Body of pancreas (tissue), 4 donors: ENCODE measurements at regions not wholly inside any gene's neighbourhood (a gene's known extent, or its start where the extent isn't known, plus 50 kb on each side); places are given as distances from the start of the nearest gene placed in this dataset.

Source experiments
- ATAC-seq: fragments of 150-250 bp; one replicate; pipeline ENCODE4 v1.9.1; 2016
- DNase-seq, 4 donors: peaks; one replicate each; pipeline ENCODE4 v3.0.0-alpha.2; 2019
- H3K27ac ChIP-seq, 4 donors: fragments of 200-600 bp; sonication (generic); 1 replicate in 3 of 4; 2 replicates in 1 of 4; pipeline versions ENCODE4 v1.5.1 to v1.6.1; 2016 to 2019; ENCODE audit warnings: mild to moderate bottlenecking in 1 of 4, mixed read lengths in 1 of 4, moderate library complexity in 1 of 4
- H3K27me3 ChIP-seq, 2 donors: fragments of 200-600 bp; sonication (generic); one replicate each; pipeline ENCODE4 v1.6.0; 2016; ENCODE audit warnings: mild to moderate bottlenecking in 1 of 2
- H3K36me3 ChIP-seq, 2 donors: fragments of 200-600 bp; sonication (generic); replicated peaks in 1 of 2; 2 replicates each; pipeline ENCODE4 v1.5.1; 2016; ENCODE audit warnings: low read depth in 2 of 2; ENCODE audit not compliant: insufficient read depth in 1 of 2
- H3K4me1 ChIP-seq: fragments of 200-600 bp; sonication (generic); one replicate; pipeline ENCODE4 v1.6.0; 2016
- H3K4me3 ChIP-seq, 2 donors: fragments of 200-600 bp; sonication (generic); 1 replicate in 1 of 2; 2 replicates in 1 of 2; pipeline ENCODE4 v1.5.1; 2016 to 2019
- H3K9me3 ChIP-seq, 3 donors: fragments of 200-600 bp; sonication (generic); 1 replicate in 2 of 3; 2 replicates in 1 of 3; pipeline ENCODE4 v1.5.1; 2016
- CTCF ChIP-seq, 7 experiments: fragments of 450-650 bp in 4 of 7; fragments of 200-600 bp in 3 of 7; sonication (generic) in 3 of 7; IDR thresholded peaks; one replicate each; pipeline ENCODE4 v1.5.1; 2016 to 2019; ENCODE audit warnings: antibody characterized with exemption in 7 of 7
- POLR2A ChIP-seq, 3 donors: fragments of 450-650 bp; IDR thresholded peaks; one replicate each; pipeline ENCODE4 v1.6.1; 2016; ENCODE audit warnings: antibody characterized with exemption in 3 of 3, mild to moderate bottlenecking in 2 of 3
- WGBS, 2 donors: methylation state at CpG; one replicate each; pipeline ENCODE4 v1.1.5; 2017; 5-methylcytosine and 5-hydroxymethylcytosine counted together
- intact Hi-C: fragments of 100-400 bp; cut with DNase I; formaldehyde crosslinking; loops from one replicate; pipeline ENCODE4 v1.15.1; 2023

GRCh38 chr6:115681978-115682775, 378.5 kb downstream of the FRK start:
- Histone ChIP-seq H3K4me1 (no peaks in the 10 kb centered on the region), H3K27ac (no peak overlapping the region), H3K36me3 (no peaks in the 10 kb centered on the region), H3K9me3 (no peaks in the 10 kb centered on the region), H3K27me3 (no peaks in the 10 kb centered on the region), H3K4me3 (no peak overlapping the region)
- DNase-seq (no peak), ATAC-seq (no peak)
- intact Hi-C loops: no loop called here
- 47 to 50% methylated on average over 5 of the region's 5 CpGs for WGBS, 2 donors
- no peak for TF ChIP-seq POLR2A (IDR thresholded peaks at IDR 0.05)
- no peak for TF ChIP-seq CTCF (IDR thresholded peaks at IDR 0.05)

GRCh38 chr6:115680621-115681020, 380.1 kb downstream of the FRK start:
- DNase-seq (no peak), ATAC-seq (no peak)
- intact Hi-C loops: no loop called here
- no peaks in the 10 kb centered on the region for H3K27me3 ChIP-seq
- 61 to 77% methylated on average over 3 of the region's 3 CpGs for WGBS, 2 donors
- TF ChIP-seq POLR2A (IDR thresholded peaks at IDR 0.05): no peak
- no peak for TF ChIP-seq CTCF (IDR thresholded peaks at IDR 0.05)
- no peaks in the 10 kb centered on the region for H3K4me1 ChIP-seq
- no peak overlapping the region for H3K27ac ChIP-seq
- no peak overlapping the region for H3K4me3 ChIP-seq
- H3K9me3 ChIP-seq: no peaks in the 10 kb centered on the region
- H3K36me3 ChIP-seq: no peaks in the 10 kb centered on the region

GRCh38 chr6:115677198-115677597, 383.5 kb downstream of the FRK start:
- intact Hi-C loops: no loop called here
- ATAC-seq: no peak
- TF ChIP-seq POLR2A (IDR thresholded peaks at IDR 0.05) (no peak), CTCF (IDR thresholded peaks at IDR 0.05) (no peak)

GRCh38 chr6:115675443-115675842, 385.2 kb downstream of the FRK start:
- H3K27me3 ChIP-seq: no peaks in the 10 kb centered on the region
- H3K36me3 ChIP-seq: no peaks in the 10 kb centered on the region
- H3K4me3 ChIP-seq: no peak overlapping the region
- 39 to 44% methylated on average over 1 of the region's 1 CpG for WGBS, 2 donors
- no peak for ATAC-seq
- no peak overlapping the region for H3K27ac ChIP-seq
- H3K9me3 ChIP-seq: no peaks in the 10 kb centered on the region
- no peaks in the 10 kb centered on the region for H3K4me1 ChIP-seq
- no peak for DNase-seq
- no peak for TF ChIP-seq CTCF (IDR thresholded peaks at IDR 0.05)
- TF ChIP-seq POLR2A (IDR thresholded peaks at IDR 0.05): no peak
- intact Hi-C loops: no loop called here

More at GRCh38 chr6:115677198-115677597, 383.5 kb downstream of the FRK start:
- no peaks in the 10 kb centered on the region for H3K36me3 ChIP-seq
- no peaks in the 10 kb centered on the region for H3K4me1 ChIP-seq
- 64 to 80% methylated on average over 3 of the region's 3 CpGs for WGBS, 2 donors
- H3K27ac ChIP-seq: no peak overlapping the region
- H3K4me3 ChIP-seq: no peak overlapping the region
- no peak for DNase-seq
- H3K9me3 ChIP-seq: no peaks in the 10 kb centered on the region
- H3K27me3 ChIP-seq: no peaks in the 10 kb centered on the region

- 55 to 83% methylated on average over 1 of the region's 1 CpG for WGBS, 2 donors
- no peaks in the 10 kb centered on the region for H3K4me1 ChIP-seq
- DNase-seq (no peak), ATAC-seq (no peak)
- TF ChIP-seq POLR2A (IDR thresholded peaks at IDR 0.05) (no peak), CTCF (IDR thresholded peaks at IDR 0.05) (no peak)
- no peak overlapping the region for H3K4me3 ChIP-seq
- H3K36me3 ChIP-seq: no peaks in the 10 kb centered on the region
- H3K27me3 ChIP-seq: no peaks in the 10 kb centered on the region
- intact Hi-C loops: no loop called here
- H3K27ac ChIP-seq: no peak overlapping the region
- H3K9me3 ChIP-seq: no peaks in the 10 kb centered on the region
Measured at GRCh38 chr6:115668781-115669180, 391.9 kb downstream of the FRK start.
